ENCODE measurements at regions not wholly inside any gene's neighbourhood (a gene's known extent, or its start where the extent isn't known, plus 50 kb on each side); places are given as distances from the start of the nearest gene placed in this dataset.

GRCh38 chr2:166716968-166717367, 171.3 kb upstream of the XIRP2 start:
- TF ChIP-seq CTCF (IDR thresholded peaks at IDR 0.05; ENCODE audit: insufficient read depth, low read length): no peak
- TF ChIP-seq REST (IDR thresholded peaks at IDR 0.05; ENCODE audit: insufficient replicate concordance, low read depth): no peak

All from HL-60 (cell line).